Upper lobe of right lung (tissue), 1 donor: ENCODE measurements at regions not wholly inside any gene's neighbourhood (a gene's known extent, or its start where the extent isn't known, plus 50 kb on each side); places are given as distances from the start of the nearest gene placed in this dataset.

Source experiments
- ATAC-seq: fragments of 200-7000 bp; cut with Tn5 transposase; one replicate; pipeline ENCODE4 v1.9.1; 2020; ENCODE audit warnings: mild to moderate bottlenecking, moderate library complexity
- DNase-seq: peaks from one replicate; pipeline ENCODE4 v3.0.0-alpha.2; 2020
- H3K27ac ChIP-seq: fragments of 200-600 bp; one replicate; pipeline ENCODE4 v1.8.0; 2022
- H3K27me3 ChIP-seq: fragments of 200-600 bp; one replicate; pipeline ENCODE4 v1.8.0; 2022; ENCODE audit warnings: mild to moderate bottlenecking
- H3K36me3 ChIP-seq: fragments of 200-600 bp; one replicate; pipeline ENCODE4 v1.8.0; 2022
- H3K4me1 ChIP-seq: fragments of 200-600 bp; one replicate; pipeline ENCODE4 v1.8.0; 2022
- H3K4me3 ChIP-seq: fragments of 200-600 bp; one replicate; pipeline ENCODE4 v1.8.0; 2022; ENCODE audit warnings: mild to moderate bottlenecking
- H3K9me3 ChIP-seq: fragments of 200-600 bp; one replicate; pipeline ENCODE4 v1.8.0; 2022
- CTCF ChIP-seq: fragments of 200-600 bp; IDR thresholded peaks from one replicate; pipeline ENCODE4 v1.8.0; 2022; ENCODE audit warnings: antibody characterized with exemption
- intact Hi-C: fragments of 100-400 bp; cut with DNase I; formaldehyde crosslinking; loops from one replicate; pipeline ENCODE4 v1.11.0; 2022
- donor health status: DM: no; HTN: yes; CAD: no; lungs with severe emphysema.

- no peak for ATAC-seq
- no peaks in the 10 kb centered on the region for H3K36me3 ChIP-seq
- no peak overlapping the region for H3K4me3 ChIP-seq
- no peak overlapping the region for H3K27ac ChIP-seq
- intact Hi-C loops: no loop called here
- no peak for TF ChIP-seq CTCF
- no peaks in the 10 kb centered on the region for H3K4me1 ChIP-seq
- DNase-seq: no peak
- no peaks in the 10 kb centered on the region for H3K9me3 ChIP-seq
- no peaks in the 10 kb centered on the region for H3K27me3 ChIP-seq
Measured at GRCh38 chr1:101299141-101299540, 62.3 kb downstream of the S1PR1 start.

GRCh38 chr1:101299710-101300109 is 62.9 kb downstream of the S1PR1 start:
- Histone ChIP-seq H3K27ac (no peak overlapping the region), H3K4me3 (no peak overlapping the region), H3K27me3 (no peaks in the 10 kb centered on the region), H3K36me3 (no peaks in the 10 kb centered on the region), H3K4me1 (no peaks in the 10 kb centered on the region), H3K9me3 (no peaks in the 10 kb centered on the region)
- DNase-seq (no peak), ATAC-seq (no peak)
- intact Hi-C loops: no loop called here
- no peak for TF ChIP-seq CTCF

GRCh38 chr1:101300916-101301315 is 64.1 kb downstream of the S1PR1 start:
- TF ChIP-seq CTCF: no peak
- intact Hi-C loops: no loop called here
- ATAC-seq (no peak), DNase-seq (no peak)
- Histone ChIP-seq H3K27me3 (no peaks in the 10 kb centered on the region), H3K27ac (no peak overlapping the region), H3K9me3 (no peaks in the 10 kb centered on the region), H3K4me1 (no peaks in the 10 kb centered on the region), H3K4me3 (no peak overlapping the region), H3K36me3 (no peaks in the 10 kb centered on the region)

- Histone ChIP-seq H3K27ac (no peak overlapping the region), H3K4me1 (no peaks in the 10 kb centered on the region), H3K36me3 (no peaks in the 10 kb centered on the region), H3K27me3 (no peaks in the 10 kb centered on the region), H3K4me3 (no peak overlapping the region), H3K9me3 (no peaks in the 10 kb centered on the region)
- intact Hi-C loops: no loop called here
- no peak for TF ChIP-seq CTCF
- DNase-seq (no peak), ATAC-seq (no peak)
Measured at GRCh38 chr1:101301446-101302057, 64.7 kb downstream of the S1PR1 start.

GRCh38 chr1:101302831-101303511 is 66.2 kb downstream of the S1PR1 start:
- no peak for TF ChIP-seq CTCF
- no peak for ATAC-seq

More at GRCh38 chr1:101302831-101303511, 66.2 kb downstream of the S1PR1 start:
- no peak for DNase-seq
- H3K4me1 ChIP-seq: no peaks in the 10 kb centered on the region
- H3K4me3 ChIP-seq: no peak overlapping the region
- no peaks in the 10 kb centered on the region for H3K36me3 ChIP-seq
- H3K9me3 ChIP-seq: no peaks in the 10 kb centered on the region
- intact Hi-C loops: no loop called here
- no peak overlapping the region for H3K27ac ChIP-seq
- no peaks in the 10 kb centered on the region for H3K27me3 ChIP-seq
